HepG2 (cell line): ENCODE measurements at regions not wholly inside any gene's neighbourhood (a gene's known extent, or its start where the extent isn't known, plus 50 kb on each side); places are given as distances from the start of the nearest gene placed in this dataset.

Source experiments
- ATAC-seq: fragments of 200-7000 bp; cut with Tn5 transposase; 3 replicates; pipeline ENCODE4 v1.9.1; 2020; ENCODE audit warnings: mild to moderate bottlenecking, moderate library complexity
- BruUV-seq: library from RNA; stranded (reverse); fragments of 400-500 nt; replicated peaks from 2 replicates; lab custom pipeline; 2021; lab: Mats Ljungman, UMichigan
- CTCF ChIA-PET: fragments of 300-600 bp; formaldehyde crosslinking; extraction: SDS; loops from one replicate; lab custom pipeline; 2021; ENCODE audit warnings: low total read pairs, inconsistent platforms, low intra/inter-chr PET ratio; lab: Yijun Ruan, JAX
- POLR2A ChIA-PET: fragments of 350-600 bp; sonication (Branson Sonifier 250); formaldehyde crosslinking; loops from one replicate; lab custom pipeline; 2020; ENCODE audit warnings: antibody characterized with exemption, inconsistent platforms; lab: Yijun Ruan, JAX
- DNase-seq: peaks from one replicate; pipeline ENCODE4 v3.0.0-alpha.2; 2015; ENCODE audit warnings: low spot score
- FAIRE-seq: peaks from 3 replicates; lab custom pipeline; 2011; peaks lifted over from hg19 to GRCh38; lab: Jason Lieb, UNC
- H2AFZ ChIP-seq: one replicate; pipeline ENCODE4 v1.6.1; 2011; ENCODE audit warnings: low read length, inconsistent platforms
- H3K27ac ChIP-seq: fragments of 300-600 bp; 3 replicates; pipeline ENCODE4 v1.8.0; 2011; ENCODE audit warnings: mixed run types, mild to moderate bottlenecking, mixed read lengths, low read length, inconsistent platforms; ENCODE audit not compliant: insufficient read depth; ENCODE audit errors: extremely low read length
- H3K27me3 ChIP-seq, 2 experiments: fragments of 200-600 bp in 1 of 2; 2 replicates in 1 of 2; 3 replicates in 1 of 2; pipeline versions ENCODE4 v1.6.0 to v1.8.0; 2011; ENCODE audit warnings: low read length in 2 of 2, mild to moderate bottlenecking in 2 of 2, moderate library complexity in 2 of 2, inconsistent platforms in 1 of 2; ENCODE audit not compliant: insufficient read depth in 2 of 2, control insufficient read depth in 1 of 2
- H3K36me3 ChIP-seq, 2 experiments: fragments of 200-600 bp in 1 of 2; replicated peaks in 1 of 2; 2 replicates in 1 of 2; 3 replicates in 1 of 2; pipeline versions ENCODE4 v1.5.1 to v1.8.0; 2011; ENCODE audit warnings: low read length in 2 of 2, inconsistent platforms in 1 of 2; ENCODE audit not compliant: insufficient read depth in 2 of 2, control insufficient read depth in 1 of 2
- H3K4me1 ChIP-seq: 2 replicates; pipeline ENCODE4 v1.5.1; 2012; ENCODE audit warnings: low read length, inconsistent platforms; ENCODE audit not compliant: insufficient read depth
- H3K4me2 ChIP-seq: 2 replicates; pipeline ENCODE4 v1.6.0; 2011; ENCODE audit warnings: low read depth, low read length, inconsistent platforms
- H3K4me3 ChIP-seq, 3 experiments: fragments of 200-600 bp in 1 of 3; sonication (generic), shearing (Covaris generic) in 1 of 3; replicated peaks in 1 of 3; 2 replicates each; pipeline ENCODE4 v1.5.1; 2011 to 2016; ENCODE audit warnings: low read length in 3 of 3, inconsistent platforms in 2 of 3, low read depth in 2 of 3, mild to moderate bottlenecking in 2 of 3, control low read depth in 1 of 3, mixed read lengths in 1 of 3; ENCODE audit not compliant: insufficient read depth in 1 of 3
- H3K79me2 ChIP-seq: one replicate; pipeline ENCODE4 v1.6.1; 2011; ENCODE audit warnings: low read length, inconsistent platforms; ENCODE audit not compliant: insufficient read depth
- H3K9ac ChIP-seq: 2 replicates; pipeline ENCODE4 v1.6.0; 2011; ENCODE audit warnings: mild to moderate bottlenecking, low read depth, low read length, inconsistent platforms; ENCODE audit not compliant: insufficient read depth
- H3K9me3 ChIP-seq: 2 replicates; pipeline ENCODE4 v1.5.1; 2012; ENCODE audit warnings: mild to moderate bottlenecking, low read length
- H4K20me1 ChIP-seq: 2 replicates; pipeline ENCODE4 v1.6.0; 2011; ENCODE audit warnings: inconsistent platforms, mild to moderate bottlenecking, low read length, moderate library complexity; ENCODE audit not compliant: insufficient read depth
- CEBPB ChIP-seq: IDR thresholded peaks from 2 replicates; pipeline ENCODE4 v1.6.1; 2011; ENCODE audit warnings: low read depth, low read length, improper control_type of control experiment, borderline replicate concordance
- FOXA1 ChIP-seq, 2 experiments: fragments of 450-650 bp in 1 of 2; sonication (generic) in 1 of 2; formaldehyde crosslinking in 1 of 2; IDR thresholded peaks; 2 replicates each; pipeline versions ENCODE4 v1.4.0 to v1.6.1; 2016 to 2020; ENCODE audit warnings: missing genetic modification reagents in 1 of 2
- MAZ ChIP-seq, 2 experiments: sonication (generic) in 1 of 2; formaldehyde crosslinking in 1 of 2; IDR thresholded peaks; 2 replicates each; pipeline versions ENCODE4 v1.5.0 to v1.6.1; 2012 to 2020; ENCODE audit warnings: low read depth in 2 of 2, mild to moderate bottlenecking in 2 of 2, borderline replicate concordance in 1 of 2, improper control_type of control experiment in 1 of 2, low read length in 1 of 2, missing genetic modification reagents in 1 of 2, moderate library complexity in 1 of 2
- MTERF4 ChIP-seq: sonication (generic); formaldehyde crosslinking; IDR thresholded peaks from 2 replicates; pipeline ENCODE4 v1.8.0; 2023; ENCODE audit warnings: mild to moderate bottlenecking, missing genetic modification reagents
- TCF12 ChIP-seq, 2 experiments: fragments of 450-650 bp in 1 of 2; sonication (generic) in 1 of 2; formaldehyde crosslinking in 1 of 2; IDR thresholded peaks; 2 replicates each; pipeline versions ENCODE4 v1.6.1 to v1.8.0; 2017 to 2022; ENCODE audit warnings: antibody characterized with exemption in 1 of 2, mild to moderate bottlenecking in 1 of 2, missing genetic modification reagents in 1 of 2, moderate library complexity in 1 of 2
- ZNF788 ChIP-seq: sonication (generic); formaldehyde crosslinking; IDR thresholded peaks from 2 replicates; pipeline ENCODE4 v1.5.0; 2020; ENCODE audit warnings: mild to moderate bottlenecking, missing genetic modification reagents, borderline replicate concordance
- WGBS: methylation state at CpG from one replicate; pipeline ENCODE4 v1.1.6; 2017; ENCODE audit warnings: low lambda C conversion rate; 5-methylcytosine and 5-hydroxymethylcytosine counted together
- in situ Hi-C: cut with HindIII; loops from 2 replicates; pipeline ENCODE4 v1.10.0; 2017; ENCODE audit warnings: low pct_unique_long_range_greater_than_20kb; ENCODE audit not compliant: extremely low pct_ligation_motif_present
- intact Hi-C: fragments of 100-400 bp; cut with micrococcal nuclease; formaldehyde crosslinking; loops from one replicate; pipeline ENCODE4 v1.10.0; 2022; ENCODE audit not compliant: unreplicated experiment
- TF ChIP-seq, protein P1 (sequence below), 2 experiments: fragments of 450-650 bp in 1 of 2; sonication (generic) in 1 of 2; formaldehyde crosslinking in 1 of 2; IDR thresholded peaks; 2 replicates each; pipeline versions ENCODE4 v1.6.1 to v1.8.0; 2016 to 2022; ENCODE audit warnings: antibody characterized with exemption in 1 of 2, mild to moderate bottlenecking in 1 of 2, missing genetic modification reagents in 1 of 2

GRCh38 chr2:144094408-144095151 is 425.3 kb downstream of the ZEB2 start:
- 18% methylated on average over 5 of the region's 5 CpGs for WGBS
- no peak overlapping the region for H3K27ac ChIP-seq
- intact Hi-C loops, result no loop called here
- POLR2A ChIA-PET, result no interaction called here
- H3K4me2 ChIP-seq, result no peak overlapping the region
- no peaks in the 10 kb centered on the region for H3K79me2 ChIP-seq
- no peak overlapping the region for H2AFZ ChIP-seq
- DNase-seq, result no peak
- H3K36me3 ChIP-seq, result no peaks in the 10 kb centered on the region
- H3K4me3 ChIP-seq, result no peak overlapping the region
- H3K9me3 ChIP-seq, result no peaks in the 10 kb centered on the region
- no peak for ATAC-seq
- CTCF ChIA-PET, result no interaction called here
- TF ChIP-seq CEBPB (no peak), MAZ (IDR thresholded peaks at IDR 0.05; ENCODE audit: borderline replicate concordance, low read depth, low read length) (no peak), MAZ (CRISPR knock-in tag; IDR thresholded peaks at IDR 0.05; ENCODE audit: low read depth) (no peak), TCF12 (IDR thresholded peaks at IDR 0.05) (no peak), TCF12 (CRISPR knock-in tag; IDR thresholded peaks at IDR 0.05) (no peak), FOXA1 (IDR thresholded peaks at IDR 0.05) (no peak), FOXA1 (CRISPR knock-in tag; IDR thresholded peaks at IDR 0.05) (no peak), MTERF4 (CRISPR knock-in tag) (no peak), ZNF788 (CRISPR knock-in tag) (no peak)
- TF ChIP-seq, protein P1, sequence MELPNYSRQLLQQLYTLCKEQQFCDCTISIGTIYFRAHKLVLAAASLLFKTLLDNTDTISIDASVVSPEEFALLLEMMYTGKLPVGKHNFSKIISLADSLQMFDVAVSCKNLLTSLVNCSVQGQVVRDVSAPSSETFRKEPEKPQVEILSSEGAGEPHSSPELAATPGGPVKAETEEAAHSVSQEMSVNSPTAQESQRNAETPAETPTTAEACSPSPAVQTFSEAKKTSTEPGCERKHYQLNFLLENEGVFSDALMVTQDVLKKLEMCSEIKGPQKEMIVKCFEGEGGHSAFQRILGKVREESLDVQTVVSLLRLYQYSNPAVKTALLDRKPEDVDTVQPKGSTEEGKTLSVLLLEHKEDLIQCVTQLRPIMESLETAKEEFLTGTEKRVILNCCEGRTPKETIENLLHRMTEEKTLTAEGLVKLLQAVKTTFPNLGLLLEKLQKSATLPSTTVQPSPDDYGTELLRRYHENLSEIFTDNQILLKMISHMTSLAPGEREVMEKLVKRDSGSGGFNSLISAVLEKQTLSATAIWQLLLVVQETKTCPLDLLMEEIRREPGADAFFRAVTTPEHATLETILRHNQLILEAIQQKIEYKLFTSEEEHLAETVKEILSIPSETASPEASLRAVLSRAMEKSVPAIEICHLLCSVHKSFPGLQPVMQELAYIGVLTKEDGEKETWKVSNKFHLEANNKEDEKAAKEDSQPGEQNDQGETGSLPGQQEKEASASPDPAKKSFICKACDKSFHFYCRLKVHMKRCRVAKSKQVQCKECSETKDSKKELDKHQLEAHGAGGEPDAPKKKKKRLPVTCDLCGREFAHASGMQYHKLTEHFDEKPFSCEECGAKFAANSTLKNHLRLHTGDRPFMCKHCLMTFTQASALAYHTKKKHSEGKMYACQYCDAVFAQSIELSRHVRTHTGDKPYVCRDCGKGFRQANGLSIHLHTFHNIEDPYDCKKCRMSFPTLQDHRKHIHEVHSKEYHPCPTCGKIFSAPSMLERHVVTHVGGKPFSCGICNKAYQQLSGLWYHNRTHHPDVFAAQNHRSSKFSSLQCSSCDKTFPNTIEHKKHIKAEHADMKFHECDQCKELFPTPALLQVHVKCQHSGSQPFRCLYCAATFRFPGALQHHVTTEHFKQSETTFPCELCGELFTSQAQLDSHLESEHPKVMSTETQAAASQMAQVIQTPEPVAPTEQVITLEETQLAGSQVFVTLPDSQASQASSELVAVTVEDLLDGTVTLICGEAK (IDR thresholded peaks at IDR 0.05), result no peak
- TF ChIP-seq, protein P1 (CRISPR knock-in tag; IDR thresholded peaks at IDR 0.05), result no peak
- no peaks in the 10 kb centered on the region for H4K20me1 ChIP-seq
- no peak overlapping the region for H3K9ac ChIP-seq
- BruUV-seq, result no TSS peak
- no peak for FAIRE-seq
- no peaks in the 10 kb centered on the region for H3K27me3 ChIP-seq
- H3K4me1 ChIP-seq, result no peaks in the 10 kb centered on the region
- in situ Hi-C loops, result no loop called here
